Osteocyte (in vitro differentiated cells): ENCODE measurements at regions not wholly inside any gene's neighbourhood (a gene's known extent, or its start where the extent isn't known, plus 50 kb on each side); places are given as distances from the start of the nearest gene placed in this dataset.

Experiments
- DNase-seq: peaks from one replicate; pipeline ENCODE4 v3.0.0; 2021; ENCODE audit warnings: mixed read lengths; ENCODE audit not compliant: unreplicated experiment; ENCODE audit errors: extremely low spot score
- H3K27ac Mint-ChIP-seq: one replicate; pipeline ENCODE4 v1.8.0; 2021; ENCODE audit warnings: mild to moderate bottlenecking, mixed read lengths; ENCODE audit not compliant: unreplicated experiment
- H3K27me3 Mint-ChIP-seq: one replicate; pipeline ENCODE4 v1.8.0; 2021; ENCODE audit warnings: mixed read lengths; ENCODE audit not compliant: unreplicated experiment
- H3K36me3 Mint-ChIP-seq: one replicate; pipeline ENCODE4 v1.8.0; 2021; ENCODE audit warnings: mixed read lengths; ENCODE audit not compliant: unreplicated experiment
- H3K4me1 Mint-ChIP-seq: one replicate; pipeline ENCODE4 v1.8.0; 2021; ENCODE audit warnings: mixed read lengths; ENCODE audit not compliant: unreplicated experiment
- H3K4me3 Mint-ChIP-seq: one replicate; pipeline ENCODE4 v1.8.0; 2021; ENCODE audit warnings: mild to moderate bottlenecking, moderate library complexity, mixed read lengths; ENCODE audit not compliant: unreplicated experiment
- H3K9me3 Mint-ChIP-seq: one replicate; pipeline ENCODE4 v1.8.0; 2021; ENCODE audit warnings: mixed read lengths; ENCODE audit not compliant: unreplicated experiment
- CTCF ChIP-seq: fragments of 200-600 bp; sonication (generic); IDR thresholded peaks from 2 replicates; pipeline ENCODE4 v1.5.0; 2021; ENCODE audit warnings: antibody characterized with exemption, mild to moderate bottlenecking, moderate library complexity

GRCh38 chr17:5783269-5783668 is 199.0 kb upstream of the NLRP1 start:
- Mint-ChIP-seq H3K36me3 (no peaks in the 10 kb centered on the region), H3K4me1 (peaks cover 5% of the 10 kb centered on the region), H3K27me3 (no peaks in the 10 kb centered on the region), H3K9me3 (peaks cover 7% of the 10 kb centered on the region), H3K27ac (no peak overlapping the region), H3K4me3 (no peak overlapping the region)
- TF ChIP-seq CTCF: no peak
- DNase-seq: no peak

- no peaks in the 10 kb centered on the region for H3K27me3 Mint-ChIP-seq
- TF ChIP-seq CTCF: no peak
- H3K4me1 Mint-ChIP-seq: peaks cover 5% of the 10 kb centered on the region
- no peak overlapping the region for H3K27ac Mint-ChIP-seq
- no peak for DNase-seq
- H3K9me3 Mint-ChIP-seq: peaks cover 7% of the 10 kb centered on the region
- H3K36me3 Mint-ChIP-seq: no peaks in the 10 kb centered on the region
- H3K4me3 Mint-ChIP-seq: no peak overlapping the region
Observed at GRCh38 chr17:5783851-5784250, 199.5 kb upstream of the NLRP1 start.

GRCh38 chr17:5784791-5785190 is 200.5 kb upstream of the NLRP1 start:
- Mint-ChIP-seq H3K27ac (no peak overlapping the region), H3K9me3 (peaks cover 7% of the 10 kb centered on the region), H3K36me3 (no peaks in the 10 kb centered on the region), H3K4me1 (peaks cover 5% of the 10 kb centered on the region), H3K4me3 (no peak overlapping the region), H3K27me3 (no peaks in the 10 kb centered on the region)
- no peak for DNase-seq
- TF ChIP-seq CTCF: no peak

GRCh38 chr17:5785338-5785737 is 201.0 kb upstream of the NLRP1 start:
- Mint-ChIP-seq H3K36me3 (no peaks in the 10 kb centered on the region), H3K27me3 (peaks cover 3% of the 10 kb centered on the region), H3K9me3 (peaks cover 7% of the 10 kb centered on the region), H3K4me3 (no peak overlapping the region), H3K27ac (no peak overlapping the region), H3K4me1 (peaks cover 5% of the 10 kb centered on the region)
- no peak for TF ChIP-seq CTCF
- no peak for DNase-seq

GRCh38 chr17:5785867-5786509 is 201.7 kb upstream of the NLRP1 start:
- Mint-ChIP-seq H3K27me3 (peaks cover 3% of the 10 kb centered on the region), H3K4me1 (peaks cover 5% of the 10 kb centered on the region), H3K27ac (no peak overlapping the region), H3K36me3 (no peaks in the 10 kb centered on the region), H3K9me3 (peaks cover 7% of the 10 kb centered on the region), H3K4me3 (no peak overlapping the region)
- DNase-seq: no peak
- TF ChIP-seq CTCF: no peak
